Testis (tissue), 2 donors: ENCODE measurements at regions not wholly inside any gene's neighbourhood (a gene's known extent, or its start where the extent isn't known, plus 50 kb on each side); places are given as distances from the start of the nearest gene placed in this dataset.

Experiments used
- POLR2A ChIP-seq: fragments of 450-650 bp; IDR thresholded peaks from one replicate; pipeline ENCODE4 v1.6.1; 2017; ENCODE audit warnings: antibody characterized with exemption, mild to moderate bottlenecking, moderate library complexity
- TF ChIP-seq, protein P1 (sequence below), 3 experiments: fragments of 450-650 bp in 2 of 3; fragments of 200-600 bp in 1 of 3; sonication (generic) in 1 of 3; IDR thresholded peaks; one replicate each; pipeline ENCODE4 v1.5.1; 2016 to 2019; ENCODE audit warnings: antibody characterized with exemption in 3 of 3, mild to moderate bottlenecking in 2 of 3, moderate library complexity in 1 of 3

GRCh38 chr4:165716472-165716871 is 156.6 kb upstream of the TLL1 start:
- TF ChIP-seq, protein P1, sequence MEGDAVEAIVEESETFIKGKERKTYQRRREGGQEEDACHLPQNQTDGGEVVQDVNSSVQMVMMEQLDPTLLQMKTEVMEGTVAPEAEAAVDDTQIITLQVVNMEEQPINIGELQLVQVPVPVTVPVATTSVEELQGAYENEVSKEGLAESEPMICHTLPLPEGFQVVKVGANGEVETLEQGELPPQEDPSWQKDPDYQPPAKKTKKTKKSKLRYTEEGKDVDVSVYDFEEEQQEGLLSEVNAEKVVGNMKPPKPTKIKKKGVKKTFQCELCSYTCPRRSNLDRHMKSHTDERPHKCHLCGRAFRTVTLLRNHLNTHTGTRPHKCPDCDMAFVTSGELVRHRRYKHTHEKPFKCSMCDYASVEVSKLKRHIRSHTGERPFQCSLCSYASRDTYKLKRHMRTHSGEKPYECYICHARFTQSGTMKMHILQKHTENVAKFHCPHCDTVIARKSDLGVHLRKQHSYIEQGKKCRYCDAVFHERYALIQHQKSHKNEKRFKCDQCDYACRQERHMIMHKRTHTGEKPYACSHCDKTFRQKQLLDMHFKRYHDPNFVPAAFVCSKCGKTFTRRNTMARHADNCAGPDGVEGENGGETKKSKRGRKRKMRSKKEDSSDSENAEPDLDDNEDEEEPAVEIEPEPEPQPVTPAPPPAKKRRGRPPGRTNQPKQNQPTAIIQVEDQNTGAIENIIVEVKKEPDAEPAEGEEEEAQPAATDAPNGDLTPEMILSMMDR (IDR thresholded peaks at IDR 0.05), result no peak
- TF ChIP-seq POLR2A, result no peak
